CD4-positive, alpha-beta memory T cell (primary cell): ENCODE measurements at regions not wholly inside any gene's neighbourhood (a gene's known extent, or its start where the extent isn't known, plus 50 kb on each side); places are given as distances from the start of the nearest gene placed in this dataset.
"Not testable (repeated sequence)": the region's sequence is repeated elsewhere in the genome, so short reads cannot be mapped to it uniquely, and the experiment has no call there.

Experiments
- CTCF ChIA-PET: fragments of 350-600 bp; sonication (Branson Sonifier 250); formaldehyde crosslinking; loops from one replicate; lab custom pipeline; 2021; ENCODE audit warnings: inconsistent platforms; ENCODE audit not compliant: partially characterized antibody; lab: Charles Lee
- POLR2A ChIA-PET: fragments of 350-600 bp; sonication (Branson Sonifier 250); formaldehyde crosslinking; loops from one replicate; lab custom pipeline; 2021; ENCODE audit not compliant: partially characterized antibody; lab: Charles Lee
- DNase-seq, 5 donors: peaks; one replicate each; pipeline versions ENCODE4 v3.0.0 to v3.0.0-alpha.2; 2020 to 2022; ENCODE audit warnings: mixed read lengths in 1 of 5
- H3K27ac ChIP-seq: one replicate; pipeline ENCODE4 v1.7.0; 2013; ENCODE audit warnings: low read depth, low read length
- H3K27me3 ChIP-seq: 2 replicates; pipeline ENCODE4 v1.7.0; 2013; ENCODE audit warnings: mild to moderate bottlenecking, low read length, moderate library complexity; ENCODE audit not compliant: insufficient read depth
- H3K36me3 ChIP-seq: 2 replicates; pipeline ENCODE4 v1.7.0; 2013; ENCODE audit warnings: mild to moderate bottlenecking, low read length, moderate library complexity; ENCODE audit not compliant: insufficient read depth
- H3K4me1 ChIP-seq: 2 replicates; pipeline ENCODE4 v1.7.0; 2013; ENCODE audit warnings: mild to moderate bottlenecking, low read length, moderate library complexity; ENCODE audit not compliant: insufficient read depth
- H3K4me3 ChIP-seq, 2 donors: one replicate each; pipeline ENCODE4 v1.7.0; 2013; ENCODE audit warnings: low read length in 2 of 2, mild to moderate bottlenecking in 1 of 2
- H3K9me3 ChIP-seq, 2 donors: one replicate each; pipeline ENCODE4 v1.7.0; 2013; ENCODE audit warnings: low read length in 2 of 2, control low read depth in 1 of 2; ENCODE audit not compliant: control insufficient read depth in 1 of 2
- H3K27ac Mint-ChIP-seq, 7 donors: one replicate each; pipeline ENCODE4 v1.8.0; 2020 to 2021; ENCODE audit warnings: mixed read lengths in 7 of 7, mild to moderate bottlenecking in 6 of 7, inconsistent platforms in 3 of 7, moderate library complexity in 3 of 7
- H3K27me3 Mint-ChIP-seq, 2 donors: one replicate each; pipeline ENCODE4 v1.8.0; 2020 to 2021; ENCODE audit warnings: mixed read lengths in 2 of 2
- H3K36me3 Mint-ChIP-seq, 2 donors: one replicate each; pipeline ENCODE4 v1.8.0; 2020 to 2021; ENCODE audit warnings: mixed read lengths in 2 of 2, inconsistent platforms in 1 of 2, mild to moderate bottlenecking in 1 of 2
- H3K4me1 Mint-ChIP-seq, 4 donors: one replicate each; pipeline ENCODE4 v1.8.0; 2020 to 2021; ENCODE audit warnings: mixed read lengths in 4 of 4, mild to moderate bottlenecking in 1 of 4
- H3K4me3 Mint-ChIP-seq, 8 donors: one replicate each; pipeline ENCODE4 v1.8.0; 2020 to 2021; ENCODE audit warnings: mixed read lengths in 8 of 8, mild to moderate bottlenecking in 7 of 8, moderate library complexity in 6 of 8, inconsistent platforms in 3 of 8
- H3K9me3 Mint-ChIP-seq, 8 donors: one replicate each; pipeline ENCODE4 v1.8.0; 2020 to 2021; ENCODE audit warnings: mixed read lengths in 8 of 8, mild to moderate bottlenecking in 5 of 8, inconsistent platforms in 3 of 8, moderate library complexity in 1 of 8
- intact Hi-C: fragments of 100-400 bp; cut with micrococcal nuclease; formaldehyde crosslinking; loops from one replicate; pipeline ENCODE4 v1.15.1; 2023

DNA sequence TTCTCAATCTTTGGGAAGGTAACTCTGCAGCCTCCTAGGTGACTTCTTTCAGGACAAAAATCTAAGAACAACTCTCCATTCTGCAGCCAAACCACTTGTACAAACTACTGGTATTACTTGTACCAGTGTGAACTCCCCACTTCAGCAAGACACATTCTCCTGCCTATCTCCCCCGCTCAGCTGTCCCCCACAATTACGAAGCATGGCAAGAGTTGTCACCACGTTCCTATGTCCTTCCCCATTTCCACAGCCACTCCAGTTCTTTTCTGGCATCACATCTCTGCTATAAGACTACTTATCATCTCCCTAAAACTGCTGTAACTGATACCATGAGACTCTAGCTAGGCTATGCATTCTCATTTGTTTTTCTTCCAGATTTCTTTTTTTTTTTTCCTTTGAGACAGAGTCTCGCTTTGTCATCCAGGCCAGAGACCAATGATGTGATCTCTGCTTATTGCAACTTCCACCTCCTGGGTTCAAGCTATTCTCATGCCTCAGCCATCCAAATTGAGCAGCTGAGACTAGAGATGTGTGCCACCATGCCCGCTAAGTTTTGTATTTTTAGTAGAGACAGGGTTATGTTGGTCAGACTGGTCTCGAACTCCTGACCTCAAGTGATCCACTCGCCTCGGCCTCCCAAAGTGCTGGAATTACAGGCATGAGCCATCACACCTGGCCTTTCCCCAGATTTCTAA lies 71.9 kb upstream of the CDON start:
- no peak overlapping the region for H3K27ac ChIP-seq
- H3K4me1 Mint-ChIP-seq = no peaks in the 10 kb centered on the region
- POLR2A ChIA-PET = no interaction called here
- CTCF ChIA-PET = no interaction called here
- peaks cover 7 to 11% of the 10 kb centered on the region in 2 donors for H3K27me3 Mint-ChIP-seq
- no peaks in the 10 kb centered on the region for H3K27me3 ChIP-seq
- no peak overlapping the region for H3K27ac Mint-ChIP-seq
- intact Hi-C loops = no loop called here
- no peaks in the 10 kb centered on the region for H3K9me3 Mint-ChIP-seq
- H3K4me3 Mint-ChIP-seq = no peak overlapping the region
- no peaks in the 10 kb centered on the region for H3K36me3 Mint-ChIP-seq
- no peaks in the 10 kb centered on the region for H3K36me3 ChIP-seq
- no peaks in the 10 kb centered on the region for H3K4me1 ChIP-seq
- no peak for DNase-seq
- H3K4me3 ChIP-seq = no peak overlapping the region
- no peaks in the 10 kb centered on the region for H3K9me3 ChIP-seq

DNA sequence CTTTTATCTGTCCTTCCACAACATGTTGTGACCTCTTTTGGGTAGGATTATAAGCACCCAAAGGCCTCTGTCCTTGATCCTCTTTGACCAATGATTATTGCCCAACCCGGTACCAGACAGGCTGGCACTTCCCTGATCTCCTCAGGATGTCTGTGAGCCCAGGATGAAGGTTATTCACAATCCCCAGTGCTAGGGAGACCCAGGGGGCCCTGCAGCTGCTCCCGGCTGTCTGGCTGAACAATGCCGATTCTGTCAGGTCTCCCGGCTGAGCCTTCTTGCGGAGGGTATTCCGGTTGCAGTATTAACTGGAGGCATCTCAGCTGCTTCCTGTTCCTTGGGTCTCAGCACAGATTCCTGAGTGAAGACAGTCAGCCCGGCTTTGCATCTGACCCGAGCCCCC lies 71.2 kb upstream of the CDON start:
- intact Hi-C loops = no loop called here
- H3K4me1 ChIP-seq = no peaks in the 10 kb centered on the region
- Mint-ChIP-seq H3K36me3 (no peaks in the 10 kb centered on the region), H3K27me3 (peaks cover 3 to 4% of the 10 kb centered on the region in 2 donors), H3K4me3 (no peak overlapping the region), H3K27ac (no peak overlapping the region), H3K9me3 (no peaks in the 10 kb centered on the region), H3K4me1 (no peaks in the 10 kb centered on the region)
- H3K9me3 ChIP-seq = no peaks in the 10 kb centered on the region
- H3K4me3 ChIP-seq = no peak overlapping the region
- ChIA-PET CTCF (no interaction called here), POLR2A (no interaction called here)
- H3K27me3 ChIP-seq = no peaks in the 10 kb centered on the region
- no peak overlapping the region for H3K27ac ChIP-seq
- H3K36me3 ChIP-seq = no peaks in the 10 kb centered on the region
- DNase-seq = no peak

- no peak overlapping the region for H3K27ac Mint-ChIP-seq
- Histone ChIP-seq H3K4me1 (no peaks in the 10 kb centered on the region), H3K27me3 (no peaks in the 10 kb centered on the region), H3K4me3 (no peak overlapping the region), H3K27ac (no peak overlapping the region), H3K36me3 (no peaks in the 10 kb centered on the region), H3K9me3 (no peaks in the 10 kb centered on the region)
- H3K4me1 Mint-ChIP-seq = no peaks in the 10 kb centered on the region
- CTCF ChIA-PET = no interaction called here
- DNase-seq = no peak
- intact Hi-C loops = no loop called here
- no peaks in the 10 kb centered on the region for H3K36me3 Mint-ChIP-seq
- H3K4me3 Mint-ChIP-seq = no peak overlapping the region
- H3K9me3 Mint-ChIP-seq = no peaks in the 10 kb centered on the region
- peaks cover 2% of the 10 kb centered on the region in 2 donors for H3K27me3 Mint-ChIP-seq
- POLR2A ChIA-PET = no interaction called here
These were observed 69.7 kb upstream of the CDON start for GRCh38 chr11:126132319-126132718.

DNA sequence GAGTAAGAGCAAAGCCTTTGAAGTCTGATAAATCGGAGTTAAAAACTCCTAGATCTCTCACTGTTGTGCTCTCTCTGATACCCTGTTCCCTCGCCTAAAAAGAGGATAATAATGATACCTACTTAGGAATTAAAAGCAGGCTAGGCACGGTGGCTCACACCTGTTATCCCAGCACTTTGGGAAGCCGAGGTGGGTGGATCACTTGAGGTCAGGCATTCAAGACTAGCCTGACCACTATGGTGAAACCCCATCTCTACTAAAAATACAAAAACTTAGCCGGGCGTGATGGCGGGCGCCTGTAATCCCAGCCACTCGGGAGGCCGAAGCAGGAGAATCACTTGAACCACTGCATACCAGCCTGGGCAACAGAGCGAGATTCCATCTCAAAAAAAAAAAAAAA lies 68.1 kb upstream of the CDON start:
- H3K9me3 Mint-ChIP-seq, H3K27ac ChIP-seq, H3K9me3 ChIP-seq, H3K4me3 Mint-ChIP-seq, H3K36me3 Mint-ChIP-seq, intact Hi-C loops, CTCF ChIA-PET, H3K36me3 ChIP-seq, H3K27me3 Mint-ChIP-seq, H3K27ac Mint-ChIP-seq, POLR2A ChIA-PET, H3K4me3 ChIP-seq, H3K27me3 ChIP-seq, H3K4me1 Mint-ChIP-seq, H3K4me1 ChIP-seq, DNase-seq: not testable (repeated sequence)

- ChIA-PET POLR2A (no interaction called here), CTCF (no interaction called here)
- no peaks in the 10 kb centered on the region for H3K27me3 ChIP-seq
- Mint-ChIP-seq H3K4me3 (no peak overlapping the region), H3K4me1 (no peaks in the 10 kb centered on the region), H3K36me3 (no peaks in the 10 kb centered on the region), H3K27me3 (peaks cover 0 to 4% of the 10 kb centered on the region in 2 donors), H3K27ac (no peak overlapping the region), H3K9me3 (no peaks in the 10 kb centered on the region)
- no peak for DNase-seq
- H3K4me3 ChIP-seq = no peak overlapping the region
- H3K27ac ChIP-seq = no peak overlapping the region
- H3K9me3 ChIP-seq = no peaks in the 10 kb centered on the region
- H3K4me1 ChIP-seq = no peaks in the 10 kb centered on the region
- no peaks in the 10 kb centered on the region for H3K36me3 ChIP-seq
- intact Hi-C loops = no loop called here
These were observed 67.3 kb upstream of the CDON start for GRCh38 chr11:126129727-126130671.

GRCh38 chr11:126127898-126128297 lies 65.2 kb upstream of the CDON start:
- DNase-seq = no peak
- H3K27ac Mint-ChIP-seq = no peak overlapping the region
- Histone ChIP-seq H3K36me3 (no peaks in the 10 kb centered on the region), H3K4me3 (no peak overlapping the region), H3K27me3 (no peaks in the 10 kb centered on the region), H3K27ac (no peak overlapping the region), H3K4me1 (no peaks in the 10 kb centered on the region), H3K9me3 (no peaks in the 10 kb centered on the region)
- POLR2A ChIA-PET = no interaction called here
- H3K27me3 Mint-ChIP-seq = peaks cover 0 to 1% of the 10 kb centered on the region in 2 donors
- no peaks in the 10 kb centered on the region for H3K36me3 Mint-ChIP-seq
- intact Hi-C loops = no loop called here
- no peaks in the 10 kb centered on the region for H3K4me1 Mint-ChIP-seq
- CTCF ChIA-PET = no interaction called here
- no peaks in the 10 kb centered on the region for H3K9me3 Mint-ChIP-seq
- H3K4me3 Mint-ChIP-seq = no peak overlapping the region

DNA sequence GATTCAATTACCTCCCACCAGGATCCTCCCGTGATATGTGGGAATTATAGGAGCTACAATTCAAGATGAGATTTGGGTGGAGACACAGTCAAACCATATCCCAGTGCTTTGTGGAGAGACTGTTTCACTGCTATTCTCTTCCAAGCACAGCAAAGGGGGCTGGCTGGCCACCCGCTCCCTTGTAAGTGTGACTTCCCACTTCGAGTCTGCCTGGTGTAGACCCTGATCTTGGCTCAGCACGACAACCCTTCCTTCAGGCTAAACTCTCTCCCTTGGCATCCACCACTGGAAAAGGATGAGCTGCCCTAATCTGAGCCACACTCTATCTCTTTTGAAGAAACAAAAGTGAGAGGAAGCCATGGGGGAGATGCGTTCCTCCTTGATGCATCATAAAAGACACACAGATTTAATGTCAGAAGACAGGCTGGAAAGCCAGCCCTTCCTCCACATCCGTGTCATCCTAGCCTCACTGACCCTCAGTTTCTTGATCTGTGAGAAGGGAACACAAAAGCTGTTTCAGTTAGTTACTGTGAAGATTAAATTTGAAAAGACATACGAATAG lies 64.7 kb upstream of the CDON start:
- ChIA-PET CTCF (no interaction called here), POLR2A (no interaction called here)
- intact Hi-C loops = no loop called here
- H3K36me3 ChIP-seq = no peaks in the 10 kb centered on the region
- no peak for DNase-seq
- Mint-ChIP-seq H3K4me1 (no peaks in the 10 kb centered on the region), H3K9me3 (no peaks in the 10 kb centered on the region), H3K27ac (no peak overlapping the region), H3K27me3 (peaks cover 0 to 1% of the 10 kb centered on the region in 2 donors), H3K36me3 (no peaks in the 10 kb centered on the region), H3K4me3 (no peak overlapping the region)
- H3K27ac ChIP-seq = no peak overlapping the region
- H3K9me3 ChIP-seq = no peaks in the 10 kb centered on the region
- H3K27me3 ChIP-seq = no peaks in the 10 kb centered on the region
- no peaks in the 10 kb centered on the region for H3K4me1 ChIP-seq
- no peak overlapping the region for H3K4me3 ChIP-seq
